ENCODE measurements at regions not wholly inside any gene's neighbourhood (a gene's known extent, or its start where the extent isn't known, plus 50 kb on each side); places are given as distances from the start of the nearest gene placed in this dataset.

DNA sequence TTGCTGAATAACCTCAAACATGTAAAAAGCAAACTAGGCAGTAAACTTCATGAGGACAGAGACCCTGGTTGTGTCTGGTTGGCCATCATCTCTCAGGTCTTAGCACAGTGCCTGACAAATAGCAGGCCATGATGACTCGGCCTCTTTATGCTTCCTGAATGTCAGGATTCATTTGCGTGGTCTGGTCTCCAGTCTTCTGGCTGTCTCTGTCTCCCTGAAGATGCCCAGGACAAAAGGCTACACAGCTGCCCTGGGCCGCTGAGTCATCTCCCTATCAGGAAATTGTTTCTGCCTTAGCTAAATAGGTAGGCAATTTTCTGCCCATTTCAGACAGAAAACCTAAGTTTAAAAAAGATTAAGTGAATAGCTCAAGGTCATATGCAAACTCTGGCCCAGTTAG, 84.1 kb upstream of the FNDC3A start:
- DNase-seq (ENCODE audit: low read depth): no peak

GRCh38 chr13:48892053-48892687, 83.5 kb upstream of the FNDC3A start:
- DNase-seq (ENCODE audit: low read depth): peak; percentile 19

DNA sequence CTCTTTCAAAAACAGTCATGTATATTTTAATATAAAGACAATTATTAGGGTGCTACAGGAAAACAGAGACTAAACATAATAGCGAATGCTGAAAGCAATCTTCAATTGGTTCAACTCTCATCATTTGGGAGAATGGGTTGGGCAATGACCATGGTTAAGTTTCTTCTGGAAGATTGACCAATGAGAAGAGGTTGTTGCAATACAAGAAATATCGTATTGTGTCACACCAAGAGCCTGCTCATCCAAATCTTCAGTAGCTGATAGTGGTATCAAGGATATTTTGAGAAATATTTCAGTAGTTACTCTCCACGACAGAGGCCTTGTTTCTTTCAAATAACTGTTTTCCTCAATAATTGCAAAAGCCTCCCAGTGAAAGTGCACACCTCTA, 83.0 kb upstream of the FNDC3A start:
- no peak for DNase-seq (ENCODE audit: low read depth)

DNA sequence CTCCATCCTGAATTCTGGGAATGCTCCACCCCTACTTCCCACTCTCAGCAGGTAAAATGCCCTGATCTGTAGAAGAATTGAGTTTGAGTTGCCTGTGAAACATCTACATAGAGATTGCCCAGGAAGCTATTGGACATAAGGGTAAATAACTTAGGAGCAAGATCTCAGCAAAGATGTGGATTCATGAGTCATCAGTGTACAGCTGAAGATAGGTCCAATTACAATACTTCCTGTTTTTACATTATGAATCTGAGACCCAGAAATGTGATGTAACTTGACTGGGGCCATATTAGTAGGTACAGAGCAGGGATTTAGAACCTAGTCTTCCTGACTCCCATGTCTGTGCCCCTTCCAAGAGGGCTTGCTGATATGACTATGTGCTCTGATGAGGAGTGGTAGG, 79.4 kb upstream of the FNDC3A start:
- DNase-seq (ENCODE audit: low read depth): no peak

DNA sequence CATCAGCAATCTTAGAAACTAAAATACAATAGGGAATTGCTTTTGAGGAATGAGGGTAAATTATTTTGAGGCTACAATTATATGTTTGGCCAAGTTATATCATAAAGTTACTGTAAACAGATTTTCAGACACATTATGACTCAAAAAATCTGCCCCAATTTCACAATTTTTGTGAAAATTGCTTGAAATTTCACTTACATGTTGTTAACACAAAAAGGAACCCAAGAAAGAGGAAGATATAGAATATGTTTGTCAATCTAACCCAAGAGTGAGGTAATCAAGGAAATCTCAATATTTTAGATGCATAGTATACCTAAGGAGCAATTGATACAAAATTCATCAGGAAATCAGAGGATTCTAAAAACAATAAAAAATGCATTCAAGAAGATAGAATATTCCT, 73.9 kb upstream of the FNDC3A start:
- DNase-seq (ENCODE audit: low read depth): no peak

DNA sequence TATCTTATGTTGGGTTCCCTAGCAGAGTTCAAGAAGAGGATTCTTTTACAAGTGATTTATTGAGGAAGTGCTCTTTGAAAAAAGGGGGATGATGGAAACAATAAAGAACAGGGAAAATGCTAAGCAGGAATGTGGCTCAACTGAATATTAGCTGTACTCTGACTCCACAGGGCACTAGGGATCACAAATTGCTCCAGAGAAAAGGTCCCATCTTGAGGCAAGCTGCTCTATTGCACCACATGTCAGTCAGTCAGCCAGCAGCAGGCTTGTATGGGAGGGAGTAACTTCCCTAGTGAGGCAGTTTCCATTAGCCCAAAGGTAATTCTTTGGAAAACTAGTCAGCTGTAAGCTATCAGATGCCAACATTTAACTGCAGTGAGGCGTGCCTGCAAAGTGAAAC, 73.3 kb upstream of the FNDC3A start:
- DNase-seq (ENCODE audit: low read depth): no peak

GRCh38 chr13:48904668-48905290, 70.9 kb upstream of the FNDC3A start:
- DNase-seq (ENCODE audit: low read depth): no peak

- DNase-seq (ENCODE audit: low read depth): no peak
These were observed 69.5 kb upstream of the FNDC3A start for GRCh38 chr13:48906200-48906599.

GRCh38 chr13:48908381-48909055, 67.2 kb upstream of the FNDC3A start:
- DNase-seq (ENCODE audit: low read depth): no peak

GRCh38 chr13:48909056-48909389, 66.7 kb upstream of the FNDC3A start:
- DNase-seq (ENCODE audit: low read depth): no peak

- no peak for DNase-seq (ENCODE audit: low read depth)
These were observed 65.0 kb upstream of the FNDC3A start for GRCh38 chr13:48910686-48911085.

- DNase-seq (ENCODE audit: low read depth): no peak
These were observed 56.0 kb upstream of the FNDC3A start for GRCh38 chr13:48919751-48920150.

DNA sequence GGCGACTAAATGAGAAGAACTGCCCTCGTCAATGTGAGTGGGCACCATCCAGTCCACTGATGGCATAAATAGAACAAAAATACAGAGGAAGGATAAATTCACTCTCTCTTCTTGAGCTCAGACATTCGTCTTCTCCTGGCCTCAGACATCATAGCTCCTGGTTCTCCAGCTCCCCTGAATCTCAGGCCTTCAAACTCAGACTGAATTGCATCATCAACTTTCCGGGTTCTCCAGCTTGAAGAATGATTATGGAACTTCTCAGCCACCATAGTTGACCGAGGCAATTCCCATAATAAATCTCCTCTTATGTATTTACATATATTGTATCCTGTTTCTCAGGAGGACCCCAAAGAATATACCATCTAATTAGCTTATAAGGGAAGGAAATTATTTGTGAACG, 55.0 kb upstream of the FNDC3A start:
- no peak for DNase-seq (ENCODE audit: low read depth)

DNA sequence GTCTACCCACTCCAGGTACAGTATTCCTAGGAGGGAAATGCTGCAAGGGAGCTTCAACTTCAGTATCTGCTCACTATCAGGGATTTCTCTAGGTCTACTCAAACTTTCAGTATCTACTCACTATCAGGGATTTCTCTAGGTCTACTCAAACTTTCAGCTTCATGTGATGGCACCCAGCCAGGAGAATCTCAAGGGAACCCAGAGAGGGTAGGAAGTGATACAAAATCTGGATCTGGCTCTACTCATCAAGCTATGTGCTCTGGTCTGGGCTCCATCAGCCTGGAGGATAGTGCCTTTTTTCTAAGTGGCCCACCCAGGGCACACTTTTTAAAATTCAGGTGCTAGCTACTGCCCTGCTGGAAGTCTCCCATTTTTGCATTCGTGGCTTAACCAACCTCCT, 52.3 kb upstream of the FNDC3A start:
- no peak for DNase-seq (ENCODE audit: low read depth)

GRCh38 chr13:48925001-48925400, 50.7 kb upstream of the FNDC3A start:
- no peak for DNase-seq (ENCODE audit: low read depth)

All from HS-27A (cell line).